ENCODE measurements at regions not wholly inside any gene's neighbourhood (a gene's known extent, or its start where the extent isn't known, plus 50 kb on each side); places are given as distances from the start of the nearest gene placed in this dataset.

DNA sequence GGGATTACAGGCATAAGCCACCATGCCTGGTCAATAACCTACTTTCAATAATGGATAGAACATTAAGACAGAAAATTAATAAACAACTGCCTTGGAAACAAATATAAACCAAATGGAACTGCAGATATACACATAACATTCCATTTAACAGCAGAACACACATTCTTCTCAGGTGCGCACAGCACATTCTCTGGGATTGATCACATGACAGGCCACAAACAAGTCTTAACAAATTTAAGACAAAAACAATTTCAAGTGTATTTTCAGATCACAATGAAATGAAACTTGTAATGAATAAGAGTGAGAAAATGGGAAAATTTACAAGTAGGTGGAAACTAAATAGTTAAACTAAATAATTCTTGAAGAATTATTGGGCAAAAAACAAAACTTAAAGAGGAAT, 167.9 kb downstream of the TBX18 start:
- TF ChIP-seq, protein P1, sequence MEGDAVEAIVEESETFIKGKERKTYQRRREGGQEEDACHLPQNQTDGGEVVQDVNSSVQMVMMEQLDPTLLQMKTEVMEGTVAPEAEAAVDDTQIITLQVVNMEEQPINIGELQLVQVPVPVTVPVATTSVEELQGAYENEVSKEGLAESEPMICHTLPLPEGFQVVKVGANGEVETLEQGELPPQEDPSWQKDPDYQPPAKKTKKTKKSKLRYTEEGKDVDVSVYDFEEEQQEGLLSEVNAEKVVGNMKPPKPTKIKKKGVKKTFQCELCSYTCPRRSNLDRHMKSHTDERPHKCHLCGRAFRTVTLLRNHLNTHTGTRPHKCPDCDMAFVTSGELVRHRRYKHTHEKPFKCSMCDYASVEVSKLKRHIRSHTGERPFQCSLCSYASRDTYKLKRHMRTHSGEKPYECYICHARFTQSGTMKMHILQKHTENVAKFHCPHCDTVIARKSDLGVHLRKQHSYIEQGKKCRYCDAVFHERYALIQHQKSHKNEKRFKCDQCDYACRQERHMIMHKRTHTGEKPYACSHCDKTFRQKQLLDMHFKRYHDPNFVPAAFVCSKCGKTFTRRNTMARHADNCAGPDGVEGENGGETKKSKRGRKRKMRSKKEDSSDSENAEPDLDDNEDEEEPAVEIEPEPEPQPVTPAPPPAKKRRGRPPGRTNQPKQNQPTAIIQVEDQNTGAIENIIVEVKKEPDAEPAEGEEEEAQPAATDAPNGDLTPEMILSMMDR (IDR thresholded peaks at IDR 0.05): no peak
- TF ChIP-seq POLR2A (IDR thresholded peaks at IDR 0.05) (no peak), EP300 (IDR thresholded peaks at IDR 0.05) (no peak)

All from tibial nerve (tissue), 4 donors.